SK-N-SH (cell line): ENCODE measurements at regions not wholly inside any gene's neighbourhood (a gene's known extent, or its start where the extent isn't known, plus 50 kb on each side); places are given as distances from the start of the nearest gene placed in this dataset.
A peak's percentile ranks its signal among the peaks of the same experiment; 100 is the strongest.

Experiments
- CTCF ChIA-PET: fragments of 300-600, 350-600 bp; formaldehyde crosslinking; extraction: SDS; loops from one replicate; lab custom pipeline; 2021; lab: Yijun Ruan, JAX
- POLR2A ChIA-PET: fragments of 350-600 bp; sonication (Branson Sonifier 250); formaldehyde crosslinking; extraction: SDS; loops from one replicate; lab custom pipeline; 2020; ENCODE audit warnings: antibody characterized with exemption, inconsistent platforms; lab: Yijun Ruan, JAX
- DNase-seq: peaks from one replicate; pipeline ENCODE4 v3.0.0; 2012
- H2AFZ ChIP-seq: fragments of 200-600 bp; sonication (generic); 2 replicates; pipeline ENCODE4 v1.8.1; 2016; ENCODE audit warnings: antibody characterized with exemption, mild to moderate bottlenecking, low read depth
- H3F3A ChIP-seq: fragments of 200-600 bp; sonication (generic); replicated peaks from 2 replicates; pipeline ENCODE3; 2016; ENCODE audit warnings: antibody characterized with exemption, mild to moderate bottlenecking; ENCODE audit not compliant: insufficient read depth
- H3K27ac ChIP-seq, 2 experiments: fragments of 200-500 bp in 1 of 2; fragments of 200-600 bp in 1 of 2; sonication (Bioruptor generic) in 1 of 2; sonication (generic), shearing (Covaris generic) in 1 of 2; 2 replicates each; pipeline versions ENCODE4 v1.5.1 to v1.6.1; 2014 to 2016; ENCODE audit warnings: low read depth in 2 of 2, inconsistent platforms in 1 of 2, low read length in 1 of 2, mild to moderate bottlenecking in 1 of 2, mixed read lengths in 1 of 2
- H3K27me3 ChIP-seq: fragments of 200-600 bp; sonication (generic), shearing (Covaris generic); 2 replicates; pipeline ENCODE4 v1.6.1; 2016; ENCODE audit warnings: mixed run types; ENCODE audit not compliant: insufficient read depth
- H3K36me3 ChIP-seq, 2 experiments: fragments of 200-500 bp in 1 of 2; fragments of 200-600 bp in 1 of 2; sonication (Bioruptor generic) in 1 of 2; sonication (generic) in 1 of 2; replicated peaks in 1 of 2; 2 replicates each; pipeline versions ENCODE3 to v1.5.1; 2014 to 2016; ENCODE audit warnings: low read length in 1 of 2, mild to moderate bottlenecking in 1 of 2; ENCODE audit not compliant: insufficient read depth in 2 of 2, control insufficient read depth in 1 of 2
- H3K4me1 ChIP-seq, 2 experiments: fragments of 200-500 bp in 1 of 2; fragments of 200-600 bp in 1 of 2; sonication (Bioruptor generic) in 1 of 2; sonication (generic), shearing (Covaris generic) in 1 of 2; 2 replicates each; pipeline versions ENCODE4 v1.5.1 to v1.6.1; 2014 to 2016; ENCODE audit warnings: low read depth in 1 of 2, low read length in 1 of 2, mixed run types in 1 of 2; ENCODE audit not compliant: insufficient read depth in 2 of 2, control insufficient read depth in 1 of 2
- H3K4me2 ChIP-seq: fragments of 200-600 bp; sonication (generic), shearing (Covaris generic); 2 replicates; pipeline ENCODE4 v1.6.1; 2017; ENCODE audit warnings: mixed run types
- H3K4me3 ChIP-seq, 2 experiments: fragments of 200-500 bp in 1 of 2; fragments of 200-600 bp in 1 of 2; sonication (Bioruptor generic) in 1 of 2; sonication (generic), shearing (Covaris generic) in 1 of 2; 2 replicates each; pipeline versions ENCODE4 v1.5.1 to v1.8.1; 2014 to 2016; ENCODE audit warnings: low read depth in 2 of 2, inconsistent platforms in 1 of 2, low read length in 1 of 2, mild to moderate bottlenecking in 1 of 2, mixed read lengths in 1 of 2, moderate library complexity in 1 of 2
- H3K79me2 ChIP-seq: fragments of 200-600 bp; sonication (generic); 2 replicates; pipeline ENCODE4 v1.8.1; 2017; ENCODE audit warnings: mild to moderate bottlenecking; ENCODE audit not compliant: insufficient read depth
- H3K9ac ChIP-seq: fragments of 200-600 bp; sonication (generic); 2 replicates; pipeline ENCODE4 v1.6.1; 2017; ENCODE audit warnings: mixed run types
- H3K9me2 ChIP-seq: fragments of 200-600 bp; sonication (generic); 2 replicates; pipeline ENCODE4 v1.6.1; 2017; ENCODE audit warnings: mixed run types
- H3K9me3 ChIP-seq: fragments of 200-600 bp; sonication (generic); 2 replicates; pipeline ENCODE4 v1.6.1; 2017; ENCODE audit warnings: mixed run types, mild to moderate bottlenecking, moderate library complexity
- H4K20me1 ChIP-seq: fragments of 200-600 bp; sonication (generic); 2 replicates; pipeline ENCODE4 v1.6.1; 2017; ENCODE audit warnings: mild to moderate bottlenecking, mixed run types; ENCODE audit not compliant: insufficient read depth
- ELF1 ChIP-seq: IDR thresholded peaks from 2 replicates; pipeline ENCODE4 v1.4.0; 2012
- WGBS: methylation state at CpG from one replicate; pipeline ENCODE4 v1.1.6; 2017; ENCODE audit warnings: low lambda C conversion rate; 5-methylcytosine and 5-hydroxymethylcytosine counted together
- TF ChIP-seq, protein P1 (sequence below): IDR thresholded peaks from 2 replicates; pipeline ENCODE4 v1.4.0; 2012; ENCODE audit warnings: low read depth, borderline replicate concordance
- TF ChIP-seq, protein P2 (sequence below): IDR thresholded peaks from 2 replicates; pipeline ENCODE4 v1.6.1; 2012; ENCODE audit warnings: mild to moderate bottlenecking, low read depth, low read length, moderate library complexity

- POLR2A ChIA-PET = no interaction called here
- Histone ChIP-seq H3K27ac (no peak overlapping the region), H2AFZ (no peak overlapping the region), H3K36me3 (no peaks in the 10 kb centered on the region), H3F3A (no peaks in the 10 kb centered on the region), H3K9me3 (no peaks in the 10 kb centered on the region), H3K9ac (no peak overlapping the region), H3K4me2 (no peak overlapping the region), H3K4me3 (no peak overlapping the region), H3K4me1 (peaks cover 0 to 39% of the 10 kb centered on the region in 2 experiments; a peak in 1 of 4 replicates), H3K27me3 (no peaks in the 10 kb centered on the region; the same call in 1 of the 2 replicates)
- WGBS = 61% methylated on average over 7 of the region's 7 CpGs
- CTCF ChIA-PET = interaction anchor here (6.5 kb wide), 1 partner anchor 6 kb away, joined by 35 read pairs; no protein-coding TSS in a partner anchor
- no peak for DNase-seq
- TF ChIP-seq, protein P1, sequence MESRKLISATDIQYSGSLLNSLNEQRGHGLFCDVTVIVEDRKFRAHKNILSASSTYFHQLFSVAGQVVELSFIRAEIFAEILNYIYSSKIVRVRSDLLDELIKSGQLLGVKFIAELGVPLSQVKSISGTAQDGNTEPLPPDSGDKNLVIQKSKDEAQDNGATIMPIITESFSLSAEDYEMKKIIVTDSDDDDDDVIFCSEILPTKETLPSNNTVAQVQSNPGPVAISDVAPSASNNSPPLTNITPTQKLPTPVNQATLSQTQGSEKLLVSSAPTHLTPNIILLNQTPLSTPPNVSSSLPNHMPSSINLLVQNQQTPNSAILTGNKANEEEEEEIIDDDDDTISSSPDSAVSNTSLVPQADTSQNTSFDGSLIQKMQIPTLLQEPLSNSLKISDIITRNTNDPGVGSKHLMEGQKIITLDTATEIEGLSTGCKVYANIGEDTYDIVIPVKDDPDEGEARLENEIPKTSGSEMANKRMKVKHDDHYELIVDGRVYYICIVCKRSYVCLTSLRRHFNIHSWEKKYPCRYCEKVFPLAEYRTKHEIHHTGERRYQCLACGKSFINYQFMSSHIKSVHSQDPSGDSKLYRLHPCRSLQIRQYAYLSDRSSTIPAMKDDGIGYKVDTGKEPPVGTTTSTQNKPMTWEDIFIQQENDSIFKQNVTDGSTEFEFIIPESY = no peak
- TF ChIP-seq, all 33 proteins: peak for 0
- Histone ChIP-seq H4K20me1 (no peaks in the 10 kb centered on the region), H3K9me2 (no peaks in the 10 kb centered on the region), H3K79me2 (no peaks in the 10 kb centered on the region)
These were observed 110.6 kb upstream of the BOD1 start for GRCh38 chr5:173726846-173727557.

GRCh38 chr5:173727839-173728778 is 111.7 kb upstream of the BOD1 start:
- 63% methylated on average over 9 of the region's 9 CpGs for WGBS
- no peak overlapping the region for H3K9ac ChIP-seq
- no peak overlapping the region for H3K4me3 ChIP-seq
- no peak for DNase-seq
- TF ChIP-seq, protein P2, sequence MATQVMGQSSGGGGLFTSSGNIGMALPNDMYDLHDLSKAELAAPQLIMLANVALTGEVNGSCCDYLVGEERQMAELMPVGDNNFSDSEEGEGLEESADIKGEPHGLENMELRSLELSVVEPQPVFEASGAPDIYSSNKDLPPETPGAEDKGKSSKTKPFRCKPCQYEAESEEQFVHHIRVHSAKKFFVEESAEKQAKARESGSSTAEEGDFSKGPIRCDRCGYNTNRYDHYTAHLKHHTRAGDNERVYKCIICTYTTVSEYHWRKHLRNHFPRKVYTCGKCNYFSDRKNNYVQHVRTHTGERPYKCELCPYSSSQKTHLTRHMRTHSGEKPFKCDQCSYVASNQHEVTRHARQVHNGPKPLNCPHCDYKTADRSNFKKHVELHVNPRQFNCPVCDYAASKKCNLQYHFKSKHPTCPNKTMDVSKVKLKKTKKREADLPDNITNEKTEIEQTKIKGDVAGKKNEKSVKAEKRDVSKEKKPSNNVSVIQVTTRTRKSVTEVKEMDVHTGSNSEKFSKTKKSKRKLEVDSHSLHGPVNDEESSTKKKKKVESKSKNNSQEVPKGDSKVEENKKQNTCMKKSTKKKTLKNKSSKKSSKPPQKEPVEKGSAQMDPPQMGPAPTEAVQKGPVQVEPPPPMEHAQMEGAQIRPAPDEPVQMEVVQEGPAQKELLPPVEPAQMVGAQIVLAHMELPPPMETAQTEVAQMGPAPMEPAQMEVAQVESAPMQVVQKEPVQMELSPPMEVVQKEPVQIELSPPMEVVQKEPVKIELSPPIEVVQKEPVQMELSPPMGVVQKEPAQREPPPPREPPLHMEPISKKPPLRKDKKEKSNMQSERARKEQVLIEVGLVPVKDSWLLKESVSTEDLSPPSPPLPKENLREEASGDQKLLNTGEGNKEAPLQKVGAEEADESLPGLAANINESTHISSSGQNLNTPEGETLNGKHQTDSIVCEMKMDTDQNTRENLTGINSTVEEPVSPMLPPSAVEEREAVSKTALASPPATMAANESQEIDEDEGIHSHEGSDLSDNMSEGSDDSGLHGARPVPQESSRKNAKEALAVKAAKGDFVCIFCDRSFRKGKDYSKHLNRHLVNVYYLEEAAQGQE = no peak
- TF ChIP-seq ELF1 = no peak
- peak overlapping the region in 1 of 2 experiments; percentile 9; a peak in 1 of 4 replicates for H3K27ac ChIP-seq
- H3K36me3 ChIP-seq = no peaks in the 10 kb centered on the region
- POLR2A ChIA-PET = interaction anchor here (0.7 to 3.7 kb wide), 3 partner anchors 7 to 162 kb away, joined by 3 to 10 read pairs (median 4); no protein-coding TSS in a partner anchor
- H3K27me3 ChIP-seq = no peaks in the 10 kb centered on the region
- H3F3A ChIP-seq = no peaks in the 10 kb centered on the region
- no peak overlapping the region for H2AFZ ChIP-seq
- CTCF ChIA-PET = interaction anchor here (0.8 to 6.5 kb wide), 5 partner anchors 7 to 599 kb away, joined by 3 to 35 read pairs (median 3); no protein-coding TSS in a partner anchor
- H3K79me2 ChIP-seq = no peaks in the 10 kb centered on the region
- H3K9me3 ChIP-seq = no peaks in the 10 kb centered on the region
- H3K4me2 ChIP-seq = no peak overlapping the region
- H3K9me2 ChIP-seq = no peaks in the 10 kb centered on the region
- peaks cover 0 to 32% of the 10 kb centered on the region in 2 experiments; a peak in 1 of 4 replicates for H3K4me1 ChIP-seq
- no peaks in the 10 kb centered on the region for H4K20me1 ChIP-seq
